ENCODE measurements at regions not wholly inside any gene's neighbourhood (a gene's known extent, or its start where the extent isn't known, plus 50 kb on each side); places are given as distances from the start of the nearest gene placed in this dataset.

- DNase-seq = no peak
Observed at GRCh38 chr2:239865059-239865639, 160.0 kb downstream of the NDUFA10 start.

GRCh38 chr2:239864247-239865058, 160.7 kb downstream of the NDUFA10 start:
- no peak for DNase-seq

GRCh38 chr2:239862613-239863012, 162.5 kb downstream of the NDUFA10 start:
- no peak for DNase-seq

- peak; percentile 8 to 69 for DNase-seq
Observed at GRCh38 chr2:239858179-239858578, 167.0 kb downstream of the NDUFA10 start.

- DNase-seq = no peak
Observed at GRCh38 chr2:239857591-239857990, 167.6 kb downstream of the NDUFA10 start.

GRCh38 chr2:239856620-239857285, 168.4 kb downstream of the NDUFA10 start:
- DNase-seq = no peak

GRCh38 chr2:239855863-239856587, 169.1 kb downstream of the NDUFA10 start:
- no peak for DNase-seq

- no peak for DNase-seq
Observed at GRCh38 chr2:239854596-239854995, 170.5 kb downstream of the NDUFA10 start.

- DNase-seq = no peak
Observed at GRCh38 chr2:239853706-239854327, 171.3 kb downstream of the NDUFA10 start.

- no peak for DNase-seq
Observed at GRCh38 chr2:239853121-239853520, 172.0 kb downstream of the NDUFA10 start.

GRCh38 chr2:239852272-239852671, 172.9 kb downstream of the NDUFA10 start:
- DNase-seq = no peak

GRCh38 chr2:239846789-239847676, 178.1 kb downstream of the NDUFA10 start:
- DNase-seq = no peak

- DNase-seq = no peak
Observed at GRCh38 chr2:239845968-239846367, 179.2 kb downstream of the NDUFA10 start.

- DNase-seq = no peak
Observed at GRCh38 chr2:239839306-239839705, 185.8 kb downstream of the NDUFA10 start.

GRCh38 chr2:239836021-239836765, 188.9 kb downstream of the NDUFA10 start:
- DNase-seq = no peak

GRCh38 chr2:239835056-239835455, 190.1 kb downstream of the NDUFA10 start:
- no peak for DNase-seq

- no peak for DNase-seq
Observed at GRCh38 chr2:239834143-239834542, 191.0 kb downstream of the NDUFA10 start.

GRCh38 chr2:239833269-239834109, 191.7 kb downstream of the NDUFA10 start:
- no peak for DNase-seq

- no peak for DNase-seq
Observed at GRCh38 chr2:239832490-239833268, 192.5 kb downstream of the NDUFA10 start.

All from hippocampal formation (tissue), 2 donors.